IMR-90 (cell line): ENCODE measurements at regions not wholly inside any gene's neighbourhood (a gene's known extent, or its start where the extent isn't known, plus 50 kb on each side); places are given as distances from the start of the nearest gene placed in this dataset.

ENCODE experiments used
- ATAC-seq: fragments of 200-7000 bp; cut with Tn5 transposase; 2 replicates; pipeline ENCODE4 v1.9.1; 2020; ENCODE audit warnings: low read depth, mild to moderate bottlenecking, moderate library complexity
- BruUV-seq: library from RNA; stranded (reverse); fragments of 400-500 nt; replicated peaks from 2 replicates; lab custom pipeline; 2021; lab: Mats Ljungman, UMichigan
- CTCF ChIA-PET: fragments of 300-600 bp; formaldehyde crosslinking; extraction: SDS; loops from one replicate; lab custom pipeline; 2021; ENCODE audit warnings: antibody characterized with exemption; lab: Yijun Ruan, JAX
- POLR2A ChIA-PET: fragments of 300-600 bp; sonication (Branson Sonifier 250); formaldehyde crosslinking; loops from one replicate; lab custom pipeline; 2022; ENCODE audit warnings: antibody characterized with exemption; ENCODE audit not compliant: unreplicated experiment; lab: Charles Lee
- DNase-seq: peaks from one replicate; pipeline ENCODE4 v3.0.0; 2013
- H2AFZ ChIP-seq: replicated peaks from 2 replicates; pipeline ENCODE3; 2013; ENCODE audit warnings: low read length, mild to moderate bottlenecking; ENCODE audit not compliant: poor library complexity
- H2AK5ac ChIP-seq: 2 replicates; pipeline ENCODE4 v1.6.1; 2013; ENCODE audit warnings: low read depth, low read length, inconsistent platforms
- H2AK9ac ChIP-seq: replicated peaks from 2 replicates; pipeline ENCODE3; 2013; ENCODE audit warnings: mild to moderate bottlenecking, low read depth, low read length, moderate library complexity; ENCODE audit not compliant: poor library complexity
- H2BK120ac ChIP-seq: 2 replicates; pipeline ENCODE4 v1.6.1; 2013; ENCODE audit warnings: low read depth, low read length, inconsistent platforms
- H2BK15ac ChIP-seq: 3 replicates; pipeline ENCODE4 v1.6.1; 2013; ENCODE audit warnings: low read depth, low read length, inconsistent platforms
- H2BK20ac ChIP-seq: 2 replicates; pipeline ENCODE4 v1.6.1; 2013; ENCODE audit warnings: low read depth, mild to moderate bottlenecking, inconsistent platforms, low read length, moderate library complexity
- H2BK5ac ChIP-seq: 2 replicates; pipeline ENCODE4 v1.6.1; 2013; ENCODE audit warnings: mild to moderate bottlenecking, low read depth, low read length, inconsistent platforms; ENCODE audit not compliant: poor library complexity, severe bottlenecking
- H3K14ac ChIP-seq: replicated peaks from 2 replicates; pipeline ENCODE4 v1.6.1; 2013; ENCODE audit warnings: low read depth, low read length, inconsistent platforms
- H3K18ac ChIP-seq: 2 replicates; pipeline ENCODE4 v1.6.1; 2013; ENCODE audit warnings: low read depth, low read length, control low read depth
- H3K23ac ChIP-seq: 2 replicates; pipeline ENCODE4 v1.6.1; 2013; ENCODE audit warnings: low read depth, low read length, inconsistent platforms
- H3K27ac ChIP-seq: 2 replicates; pipeline ENCODE4 v1.5.1; 2013; ENCODE audit warnings: mild to moderate bottlenecking, control low read depth, low read length; ENCODE audit not compliant: insufficient read depth
- H3K27me3 ChIP-seq: 2 replicates; pipeline ENCODE4 v1.6.1; 2013; ENCODE audit warnings: low read length; ENCODE audit not compliant: control insufficient read depth, insufficient read depth
- H3K36me3 ChIP-seq: 2 replicates; pipeline ENCODE4 v1.6.1; 2013; ENCODE audit warnings: low read length, mixed read lengths; ENCODE audit not compliant: control insufficient read depth, insufficient read depth
- H3K4ac ChIP-seq: 2 replicates; pipeline ENCODE4 v1.6.1; 2013; ENCODE audit warnings: low read depth, low read length, inconsistent platforms
- H3K4me1 ChIP-seq: 2 replicates; pipeline ENCODE4 v1.6.1; 2013; ENCODE audit warnings: low read length, mixed read lengths; ENCODE audit not compliant: control insufficient read depth, insufficient read depth
- H3K4me2 ChIP-seq: 2 replicates; pipeline ENCODE4 v1.6.1; 2013; ENCODE audit warnings: low read depth, mild to moderate bottlenecking, control low read depth, low read length, moderate library complexity
- H3K4me3 ChIP-seq: 2 replicates; pipeline ENCODE4 v1.5.1; 2013; ENCODE audit warnings: low read depth, mild to moderate bottlenecking, control low read depth, low read length, moderate library complexity; ENCODE audit not compliant: insufficient read depth
- H3K56ac ChIP-seq: 2 replicates; pipeline ENCODE4 v1.6.1; 2013; ENCODE audit warnings: low read length, inconsistent platforms; ENCODE audit not compliant: insufficient read depth; ENCODE audit errors: extremely low read depth
- H3K79me1 ChIP-seq, 2 experiments: 2 replicates each; pipeline ENCODE4 v1.6.1; 2013; ENCODE audit warnings: low read length in 2 of 2, inconsistent platforms in 1 of 2, low read depth in 1 of 2
- H3K9ac ChIP-seq: 2 replicates; pipeline ENCODE4 v1.6.1; 2013; ENCODE audit warnings: low read depth, low read length, control low read depth
- H3K9me1 ChIP-seq: 2 replicates; pipeline ENCODE4 v1.6.1; 2013; ENCODE audit warnings: low read length, inconsistent platforms; ENCODE audit not compliant: insufficient read depth
- H3K9me3 ChIP-seq: 2 replicates; pipeline ENCODE4 v1.6.1; 2013; ENCODE audit warnings: low read length; ENCODE audit not compliant: control insufficient read depth, insufficient read depth
- H4K20me1 ChIP-seq: 2 replicates; pipeline ENCODE4 v1.6.1; 2013; ENCODE audit warnings: low read length, inconsistent platforms; ENCODE audit not compliant: insufficient read depth
- H4K5ac ChIP-seq: 2 replicates; pipeline ENCODE4 v1.6.1; 2013; ENCODE audit warnings: mild to moderate bottlenecking, low read depth, low read length, control low read depth
- H4K8ac ChIP-seq, 2 experiments: 2 replicates each; pipeline ENCODE4 v1.6.1; 2013; ENCODE audit warnings: low read depth in 2 of 2, low read length in 2 of 2, control low read depth in 1 of 2, inconsistent platforms in 1 of 2
- H4K91ac ChIP-seq: 2 replicates; pipeline ENCODE4 v1.6.1; 2013; ENCODE audit warnings: low read depth, low read length, inconsistent platforms; ENCODE audit not compliant: insufficient read depth
- BHLHE40 ChIP-seq: fragments of 150-350 bp; IDR thresholded peaks from 2 replicates; pipeline ENCODE4 v1.6.1; 2016; ENCODE audit warnings: mild to moderate bottlenecking, low read depth, low read length
- CHD1 ChIP-seq: IDR thresholded peaks from 2 replicates; pipeline ENCODE4 v1.6.1; 2012; ENCODE audit warnings: low read depth, low read length, improper control_type of control experiment
- FOS ChIP-seq: fragments of 150-350 bp; IDR thresholded peaks from 2 replicates; pipeline ENCODE4 v1.6.1; 2016; ENCODE audit warnings: low read depth, low read length
- MAFK ChIP-seq: IDR thresholded peaks from 2 replicates; pipeline ENCODE4 v1.6.1; 2012; ENCODE audit warnings: low read depth, low read length, improper control_type of control experiment
- MAZ ChIP-seq: IDR thresholded peaks from 2 replicates; pipeline ENCODE4 v1.6.1; 2012; ENCODE audit warnings: low read depth, mild to moderate bottlenecking, low read length, improper control_type of control experiment, moderate library complexity, borderline replicate concordance
- NFE2L2 ChIP-seq: fragments of 150-350 bp; IDR thresholded peaks from 2 replicates; pipeline ENCODE4 v1.6.1; 2016; ENCODE audit warnings: low read depth, mild to moderate bottlenecking, low read length
- POLR2A ChIP-seq: IDR thresholded peaks from 2 replicates; pipeline ENCODE4 v1.6.1; 2012; ENCODE audit warnings: mild to moderate bottlenecking, low read depth, low read length
- RCOR1 ChIP-seq: IDR thresholded peaks from 2 replicates; pipeline ENCODE4 v1.6.1; 2012; ENCODE audit warnings: mild to moderate bottlenecking, low read length, improper control_type of control experiment; ENCODE audit not compliant: insufficient replicate concordance
- SMC3 ChIP-seq: fragments of 150-350 bp; IDR thresholded peaks from 2 replicates; pipeline ENCODE4 v1.6.1; 2016; ENCODE audit warnings: low read depth, mild to moderate bottlenecking, antibody characterized with exemption, low read length, moderate library complexity
- USF2 ChIP-seq: fragments of 150-350 bp; IDR thresholded peaks from 2 replicates; pipeline ENCODE4 v1.6.1; 2017; ENCODE audit warnings: mild to moderate bottlenecking, antibody characterized with exemption, low read length, low read depth
- WGBS, 2 experiments: methylation state at CpG; one replicate each; pipeline versions ENCODE4 v1.1.5 to v1.1.7; 2013; ENCODE audit warnings: missing lambda C conversion rate in 2 of 2; ENCODE audit not compliant: insufficient read length in 1 of 2; ENCODE audit errors: extremely low coverage in 2 of 2; 5-methylcytosine and 5-hydroxymethylcytosine counted together
- dilution Hi-C: fragments of 300-500 bp; cut with HindIII; formaldehyde crosslinking; loops from one replicate; pipeline ENCODE4 v1.14.3; 2018; ENCODE audit warnings: low sequenced_read_pairs; ENCODE audit not compliant: unreplicated experiment
- in situ Hi-C: fragments of 300-500 bp; cut with MboI; formaldehyde crosslinking; loops from 3 replicates; pipeline ENCODE4 v1.14.3; 2019; ENCODE audit warnings: low sequenced_read_pairs, inconsistent platforms, mixed read lengths
- intact Hi-C: fragments of 100-400 bp; cut with micrococcal nuclease; formaldehyde crosslinking; loops from 2 replicates; pipeline ENCODE4 v1.10.0; 2022
- TF ChIP-seq, protein P1 (sequence below): fragments of 150-350 bp; IDR thresholded peaks from 2 replicates; pipeline ENCODE4 v1.6.1; 2016; ENCODE audit warnings: low read depth, mild to moderate bottlenecking, low read length, moderate library complexity, borderline replicate concordance

DNA sequence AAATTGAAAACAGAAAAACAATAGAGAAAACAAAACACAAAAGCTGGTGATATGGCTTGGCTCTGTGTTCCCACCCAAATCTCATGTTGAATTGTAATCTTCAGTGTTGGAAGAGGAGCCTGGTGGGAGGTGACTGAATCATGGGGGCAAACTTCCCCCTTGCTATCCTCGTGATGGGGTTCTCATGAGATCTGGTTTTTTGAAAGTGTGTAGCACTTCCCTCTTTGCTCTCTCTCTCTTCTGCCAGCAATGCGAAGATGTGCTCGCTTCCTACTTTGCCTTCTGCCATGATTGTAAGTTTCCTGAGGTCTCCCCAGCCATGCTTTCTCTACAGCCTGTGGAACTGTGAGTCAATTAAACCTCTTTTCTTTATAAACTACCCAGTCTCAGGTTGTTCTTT is 112.3 kb upstream of the UXS1 start:
- Histone ChIP-seq H3K23ac (no peak overlapping the region), H4K91ac (no peak overlapping the region), H2BK5ac (no peak overlapping the region), H2AK9ac (no peak overlapping the region), H2AK5ac (no peak overlapping the region), H2BK15ac (no peak overlapping the region), H3K9me3 (no peaks in the 10 kb centered on the region), H3K56ac (no peak overlapping the region), H3K9ac (no peak overlapping the region), H3K4ac (no peak overlapping the region), H3K4me3 (no peak overlapping the region), H4K5ac (no peak overlapping the region), H3K27me3 (no peaks in the 10 kb centered on the region), H2BK120ac (no peak overlapping the region), H3K18ac (no peak overlapping the region), H3K9me1 (no peaks in the 10 kb centered on the region), H3K36me3 (no peaks in the 10 kb centered on the region), H4K20me1 (no peaks in the 10 kb centered on the region), H2BK20ac (no peak overlapping the region), H3K4me1 (no peaks in the 10 kb centered on the region), H4K8ac (no peak overlapping the region), H3K79me1 (no peaks in the 10 kb centered on the region), H2AFZ (no peak overlapping the region), H3K14ac (no peak overlapping the region), H3K4me2 (no peak overlapping the region), H3K27ac (no peak overlapping the region)
- in situ Hi-C loops = no loop called here
- DNase-seq = no peak
- intact Hi-C loops = no loop called here
- no CpG with 5 or more reads among the region's 3 CpGs for WGBS, 2 experiments
- ChIA-PET POLR2A (no interaction called here), CTCF (no interaction called here)
- no peak for ATAC-seq
- TF ChIP-seq BHLHE40 = no peak
- TF ChIP-seq POLR2A = no peak
- no peak for TF ChIP-seq FOS
- TF ChIP-seq MAFK = no peak
- no peak for TF ChIP-seq MAZ
- no peak for TF ChIP-seq CHD1
- no peak for TF ChIP-seq SMC3
- TF ChIP-seq USF2 = no peak
- TF ChIP-seq, protein P1, sequence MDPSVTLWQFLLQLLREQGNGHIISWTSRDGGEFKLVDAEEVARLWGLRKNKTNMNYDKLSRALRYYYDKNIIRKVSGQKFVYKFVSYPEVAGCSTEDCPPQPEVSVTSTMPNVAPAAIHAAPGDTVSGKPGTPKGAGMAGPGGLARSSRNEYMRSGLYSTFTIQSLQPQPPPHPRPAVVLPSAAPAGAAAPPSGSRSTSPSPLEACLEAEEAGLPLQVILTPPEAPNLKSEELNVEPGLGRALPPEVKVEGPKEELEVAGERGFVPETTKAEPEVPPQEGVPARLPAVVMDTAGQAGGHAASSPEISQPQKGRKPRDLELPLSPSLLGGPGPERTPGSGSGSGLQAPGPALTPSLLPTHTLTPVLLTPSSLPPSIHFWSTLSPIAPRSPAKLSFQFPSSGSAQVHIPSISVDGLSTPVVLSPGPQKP = no peak
- TF ChIP-seq NFE2L2 = no peak
- TF ChIP-seq RCOR1 = no peak
- dilution Hi-C loops = no loop called here
- no TSS peak for BruUV-seq
